ENCODE measurements at regions not wholly inside any gene's neighbourhood (a gene's known extent, or its start where the extent isn't known, plus 50 kb on each side); places are given as distances from the start of the nearest gene placed in this dataset.
A peak's percentile ranks its signal among the peaks of the same experiment; 100 is the strongest.

- TF ChIP-seq EZH2phosphoT487 (IDR thresholded peaks at IDR 0.05; ENCODE audit: low read depth) (no peak), CTCF (IDR thresholded peaks at IDR 0.05; ENCODE audit: low read depth, low read length) (no peak)
- H3K9ac ChIP-seq (ENCODE audit: low read length): no peak overlapping the region
Observed at GRCh38 chr20:10848810-10849370, 175.1 kb upstream of the JAG1 start.

GRCh38 chr20:10853176-10853575 lies 179.4 kb upstream of the JAG1 start:
- TF ChIP-seq CTCF (IDR thresholded peaks at IDR 0.05; ENCODE audit: low read depth, low read length) (no peak), EZH2phosphoT487 (IDR thresholded peaks at IDR 0.05; ENCODE audit: low read depth) (no peak)
- H4K20me1 ChIP-seq (ENCODE audit: insufficient read depth, low read length): no peaks in the 10 kb centered on the region
- no peak overlapping the region for H3K4me3 ChIP-seq (ENCODE audit: low read length)
- H3K9ac ChIP-seq (ENCODE audit: low read length): no peak overlapping the region
- H3K4me2 ChIP-seq (ENCODE audit: low read length): no peak overlapping the region
- H3K27me3 ChIP-seq (ENCODE audit: low read depth, low read length): peaks cover 4% of the 10 kb centered on the region; the same call in 1 of the 2 replicates
- H3K27ac ChIP-seq (ENCODE audit: low read length): no peak overlapping the region
- no peaks in the 10 kb centered on the region for H3K79me2 ChIP-seq (ENCODE audit: low read length)
- no peak overlapping the region for H2AFZ ChIP-seq (ENCODE audit: low read depth, low read length)
- no peaks in the 10 kb centered on the region for H3K4me1 ChIP-seq (ENCODE audit: low read length)
- no peaks in the 10 kb centered on the region for H3K9me3 ChIP-seq (ENCODE audit: insufficient read depth, low read length)
- no peaks in the 10 kb centered on the region for H3K36me3 ChIP-seq (replicated peaks; ENCODE audit: low read depth, low read length)

More at GRCh38 chr20:10848810-10849370, 175.1 kb upstream of the JAG1 start:
- H3K27ac ChIP-seq (ENCODE audit: low read length): no peak overlapping the region
- H3K36me3 ChIP-seq (replicated peaks; ENCODE audit: low read depth, low read length): no peaks in the 10 kb centered on the region
- H3K4me3 ChIP-seq (ENCODE audit: low read length): no peak overlapping the region
- H3K4me1 ChIP-seq (ENCODE audit: low read length): no peaks in the 10 kb centered on the region
- no peaks in the 10 kb centered on the region for H4K20me1 ChIP-seq (ENCODE audit: insufficient read depth, low read length)
- H3K27me3 ChIP-seq (ENCODE audit: low read depth, low read length): peaks cover 4% of the 10 kb centered on the region; the same call in 1 of the 2 replicates
- H3K9me3 ChIP-seq (ENCODE audit: insufficient read depth, low read length): no peaks in the 10 kb centered on the region
- H3K4me2 ChIP-seq (ENCODE audit: low read length): no peak overlapping the region
- H3K79me2 ChIP-seq (ENCODE audit: low read length): no peaks in the 10 kb centered on the region
- H2AFZ ChIP-seq (ENCODE audit: low read depth, low read length): 0 out of 2 replicates have a peak overlapping the region, but pooled peaks have one; percentile 35

- peaks cover 4% of the 10 kb centered on the region; the same call in 1 of the 2 replicates for H3K27me3 ChIP-seq (ENCODE audit: low read depth, low read length)
- H3K27ac ChIP-seq (ENCODE audit: low read length): no peak overlapping the region
- no peaks in the 10 kb centered on the region for H3K4me1 ChIP-seq (ENCODE audit: low read length)
- H3K4me3 ChIP-seq (ENCODE audit: low read length): no peak overlapping the region
- H3K4me2 ChIP-seq (ENCODE audit: low read length): no peak overlapping the region
- H4K20me1 ChIP-seq (ENCODE audit: insufficient read depth, low read length): no peaks in the 10 kb centered on the region
- TF ChIP-seq EZH2phosphoT487 (IDR thresholded peaks at IDR 0.05; ENCODE audit: low read depth) (no peak), CTCF (IDR thresholded peaks at IDR 0.05; ENCODE audit: low read depth, low read length) (no peak)
- H3K36me3 ChIP-seq (replicated peaks; ENCODE audit: low read depth, low read length): no peaks in the 10 kb centered on the region
- no peaks in the 10 kb centered on the region for H3K9me3 ChIP-seq (ENCODE audit: insufficient read depth, low read length)
- no peaks in the 10 kb centered on the region for H3K79me2 ChIP-seq (ENCODE audit: low read length)
- H3K9ac ChIP-seq (ENCODE audit: low read length): no peak overlapping the region
- no peak overlapping the region for H2AFZ ChIP-seq (ENCODE audit: low read depth, low read length)
Observed at GRCh38 chr20:10853731-10854130, 179.9 kb upstream of the JAG1 start.

GRCh38 chr20:10854976-10855375 lies 181.2 kb upstream of the JAG1 start:
- Histone ChIP-seq H3K36me3 (replicated peaks; ENCODE audit: low read depth, low read length) (no peaks in the 10 kb centered on the region), H3K4me3 (ENCODE audit: low read length) (no peak overlapping the region), H4K20me1 (ENCODE audit: insufficient read depth, low read length) (no peaks in the 10 kb centered on the region), H3K27me3 (ENCODE audit: low read depth, low read length) (peaks cover 5% of the 10 kb centered on the region; the same call in 1 of the 2 replicates), H3K4me2 (ENCODE audit: low read length) (no peak overlapping the region), H3K27ac (ENCODE audit: low read length) (no peak overlapping the region), H2AFZ (ENCODE audit: low read depth, low read length) (no peak overlapping the region), H3K9ac (ENCODE audit: low read length) (no peak overlapping the region), H3K79me2 (ENCODE audit: low read length) (no peaks in the 10 kb centered on the region), H3K4me1 (ENCODE audit: low read length) (no peaks in the 10 kb centered on the region), H3K9me3 (ENCODE audit: insufficient read depth, low read length) (no peaks in the 10 kb centered on the region)
- TF ChIP-seq CTCF (IDR thresholded peaks at IDR 0.05; ENCODE audit: low read depth, low read length): no peak
- no peak for TF ChIP-seq EZH2phosphoT487 (IDR thresholded peaks at IDR 0.05; ENCODE audit: low read depth)

Measured in OCI-LY3 (cell line).